Sigmoid colon (tissue), 4 donors: ENCODE measurements at regions not wholly inside any gene's neighbourhood (a gene's known extent, or its start where the extent isn't known, plus 50 kb on each side); places are given as distances from the start of the nearest gene placed in this dataset.

ENCODE experiments used
- CTCF ChIP-seq, 4 experiments: fragments of 450-650 bp in 3 of 4; fragments of 200-600 bp in 1 of 4; IDR thresholded peaks; one replicate each; pipeline ENCODE4 v1.5.1; 2016 to 2019; ENCODE audit warnings: antibody characterized with exemption in 4 of 4, mild to moderate bottlenecking in 3 of 4, moderate library complexity in 2 of 4
- POLR2AphosphoS5 ChIP-seq, 4 donors: sonication (generic); formaldehyde crosslinking; IDR thresholded peaks; one replicate each; pipeline ENCODE4 v1.6.1; 2017; ENCODE audit warnings: antibody characterized with exemption in 4 of 4

- TF ChIP-seq CTCF (IDR thresholded peaks at IDR 0.05) (no peak), POLR2AphosphoS5 (IDR thresholded peaks at IDR 0.05) (no peak)
These were observed 324.0 kb downstream of the PTEN start for GRCh38 chr10:88187472-88187871.
